Renal pelvis (tissue), 1 donor: ENCODE measurements at regions not wholly inside any gene's neighbourhood (a gene's known extent, or its start where the extent isn't known, plus 50 kb on each side); places are given as distances from the start of the nearest gene placed in this dataset.
"Not testable (repeated sequence)": the region's sequence is repeated elsewhere in the genome, so short reads cannot be mapped to it uniquely, and the experiment has no call there.

ENCODE experiments used
- DNase-seq: peaks from one replicate; pipeline ENCODE4 v3.0.0-alpha.2; 2013

- DNase-seq, result no peak
Observed at GRCh38 chrX:137882960-137883359, 317.0 kb downstream of the ZIC3 start.

DNA sequence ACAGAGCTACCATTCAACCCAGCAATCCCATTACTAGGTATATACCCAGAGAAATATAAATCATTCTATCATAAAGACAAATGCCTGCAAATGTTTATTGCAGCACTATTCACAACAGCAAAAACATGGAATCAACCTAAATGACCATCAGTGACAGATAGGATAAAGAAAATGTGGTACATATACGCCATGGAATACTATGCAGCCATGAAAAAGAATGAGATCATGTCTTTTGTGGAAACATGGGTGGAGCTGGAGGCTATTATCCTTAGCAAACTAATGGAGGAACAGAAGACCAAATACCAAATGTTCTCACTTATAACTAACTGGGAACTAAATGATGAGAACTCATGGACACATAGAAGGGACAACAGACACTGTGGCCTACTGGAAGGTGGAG, 318.9 kb downstream of the ZIC3 start:
- not testable (repeated sequence) for DNase-seq

DNA sequence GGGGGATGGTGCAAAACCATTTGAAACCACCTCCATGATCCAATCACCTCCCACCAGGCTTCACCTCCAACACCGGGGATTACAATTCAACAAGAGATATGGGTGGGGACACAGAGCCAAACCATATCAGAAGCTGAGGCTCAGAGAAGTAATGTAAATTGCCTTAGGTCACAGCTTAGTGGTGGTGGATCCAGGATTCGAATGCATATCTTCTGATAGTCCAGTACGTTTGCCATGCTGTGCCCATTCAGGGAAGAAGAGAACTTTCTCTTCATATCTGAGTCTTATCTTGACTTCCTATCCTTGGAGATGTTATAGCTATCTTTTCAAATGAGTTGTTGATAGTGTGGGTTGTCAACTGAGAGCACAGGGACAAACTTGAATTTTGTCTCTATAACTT, 325.5 kb downstream of the ZIC3 start:
- no peak for DNase-seq

DNA sequence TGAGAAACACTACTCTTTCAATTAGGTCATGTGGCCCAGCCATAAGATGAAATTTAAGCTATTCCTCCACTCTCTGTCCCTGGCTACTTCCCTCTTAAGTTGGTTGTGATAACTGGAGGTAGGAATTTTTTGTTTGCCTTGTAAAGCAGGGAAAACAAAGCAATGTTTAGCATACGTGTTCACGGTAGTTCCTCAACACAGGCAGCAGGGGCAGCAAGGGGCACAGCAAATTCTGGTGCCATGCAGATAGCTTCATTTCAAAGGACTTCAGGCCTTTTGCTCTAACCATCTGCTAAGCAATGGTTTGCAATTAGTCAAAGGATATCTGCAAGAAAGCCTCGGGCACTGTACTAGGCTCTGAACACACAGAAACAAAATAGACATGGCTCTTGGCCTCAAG, 330.2 kb downstream of the ZIC3 start:
- no peak for DNase-seq

DNA sequence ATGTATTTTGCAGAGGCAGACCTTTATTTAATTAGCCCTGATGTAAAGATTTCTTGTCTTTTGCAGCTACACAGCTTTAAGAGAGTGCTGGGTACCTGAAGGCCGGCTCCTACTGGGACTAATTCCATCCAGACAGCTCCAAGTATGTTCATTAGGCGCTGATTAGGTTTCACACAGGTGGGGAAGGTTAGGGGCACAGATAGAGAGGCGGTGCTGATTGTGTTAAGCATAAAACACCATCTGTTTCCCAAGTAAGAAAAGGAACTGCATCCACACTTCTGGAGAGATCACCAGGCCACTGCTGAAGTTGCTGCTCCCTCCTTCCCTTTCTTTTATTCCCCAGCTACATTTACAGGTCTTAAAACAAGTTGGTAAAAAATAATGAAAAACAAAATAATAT, 349.5 kb downstream of the ZIC3 start:
- no peak for DNase-seq

- no peak for DNase-seq
Observed at GRCh38 chrX:137916090-137916746, 350.3 kb downstream of the ZIC3 start.

DNA sequence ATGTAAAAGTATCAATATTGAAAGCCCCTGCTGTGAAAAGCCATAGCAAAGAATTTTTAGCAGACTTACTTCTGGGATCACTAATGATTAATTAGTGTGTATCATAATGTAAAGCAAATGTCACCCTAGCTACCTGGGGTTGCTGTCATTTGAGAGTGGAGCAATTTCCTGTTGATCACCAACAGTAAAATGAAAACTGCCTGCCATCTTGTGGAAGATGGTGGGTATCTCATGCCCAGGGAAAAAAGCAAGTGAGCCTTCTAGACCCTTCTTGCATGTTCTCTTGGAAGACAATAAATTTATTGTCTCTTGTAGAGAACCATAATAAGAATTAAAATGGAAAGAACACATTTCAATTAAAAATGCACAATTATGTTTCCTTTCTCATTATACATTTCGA, 360.2 kb downstream of the ZIC3 start:
- peak; percentile 1 for DNase-seq

DNA sequence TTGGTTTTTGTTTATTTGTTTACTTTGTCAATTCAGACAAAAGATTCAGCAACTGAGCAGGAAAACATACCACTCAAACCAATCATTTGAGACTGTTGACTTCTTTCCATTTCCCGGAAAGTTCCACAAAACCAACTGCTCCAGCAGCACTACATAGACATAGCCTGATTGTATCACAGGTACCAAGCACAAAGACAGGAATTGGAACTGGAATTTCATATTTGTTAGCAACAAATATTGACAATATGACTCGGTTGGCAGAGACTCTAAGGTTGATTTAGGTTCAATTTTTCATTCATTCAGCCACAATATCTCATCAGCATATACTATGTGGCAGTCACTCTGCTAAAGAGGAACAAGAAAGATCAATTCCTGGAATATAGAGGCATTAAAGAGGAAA, 364.0 kb downstream of the ZIC3 start:
- no peak for DNase-seq

- DNase-seq, result no peak
Observed at GRCh38 chrX:137930533-137930932, 364.6 kb downstream of the ZIC3 start.

- DNase-seq, result not testable (repeated sequence)
Observed at GRCh38 chrX:137934214-137934613, 368.3 kb downstream of the ZIC3 start.

DNA sequence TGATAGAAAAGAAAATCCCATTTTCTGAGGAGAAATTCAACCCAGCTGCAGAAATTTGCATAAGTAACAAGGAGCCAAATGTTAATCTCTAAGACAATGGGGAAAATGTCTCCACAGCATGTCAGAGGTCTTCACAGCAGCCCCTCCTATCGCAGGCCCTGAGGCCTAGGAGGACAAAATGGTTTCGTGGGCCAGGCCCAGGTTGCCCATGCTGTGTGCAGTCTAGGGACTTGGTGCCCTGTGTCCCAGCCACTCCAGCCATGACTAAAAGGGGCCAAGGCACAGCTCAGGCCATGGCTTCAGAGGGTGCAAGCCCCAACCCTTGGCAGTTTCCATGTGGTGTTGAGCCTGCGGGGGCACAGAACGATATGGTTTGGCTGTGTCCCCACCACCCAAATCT, 369.0 kb downstream of the ZIC3 start:
- DNase-seq, result not testable (repeated sequence)

DNA sequence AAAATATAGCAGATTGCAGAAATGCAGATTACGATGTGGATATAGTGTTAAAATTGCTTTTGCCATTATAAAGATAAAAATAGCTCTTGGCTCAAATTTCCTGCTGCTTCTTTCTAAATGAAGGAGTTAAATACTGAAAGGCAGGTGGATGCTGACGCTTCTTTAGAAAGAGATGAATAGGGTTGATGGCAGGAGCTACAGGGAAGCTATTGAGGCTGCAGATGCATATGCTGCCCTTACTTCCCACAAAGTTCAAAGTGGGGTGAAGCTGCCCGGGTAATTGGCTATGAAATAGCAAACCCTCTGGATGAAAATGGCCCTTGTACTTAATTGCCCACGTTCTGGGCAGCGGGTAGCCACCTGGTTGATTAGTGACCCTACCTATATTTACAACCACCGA, 379.5 kb downstream of the ZIC3 start:
- DNase-seq, result no peak

GRCh38 chrX:137969191-137969590, 403.3 kb downstream of the ZIC3 start:
- no peak for DNase-seq

DNA sequence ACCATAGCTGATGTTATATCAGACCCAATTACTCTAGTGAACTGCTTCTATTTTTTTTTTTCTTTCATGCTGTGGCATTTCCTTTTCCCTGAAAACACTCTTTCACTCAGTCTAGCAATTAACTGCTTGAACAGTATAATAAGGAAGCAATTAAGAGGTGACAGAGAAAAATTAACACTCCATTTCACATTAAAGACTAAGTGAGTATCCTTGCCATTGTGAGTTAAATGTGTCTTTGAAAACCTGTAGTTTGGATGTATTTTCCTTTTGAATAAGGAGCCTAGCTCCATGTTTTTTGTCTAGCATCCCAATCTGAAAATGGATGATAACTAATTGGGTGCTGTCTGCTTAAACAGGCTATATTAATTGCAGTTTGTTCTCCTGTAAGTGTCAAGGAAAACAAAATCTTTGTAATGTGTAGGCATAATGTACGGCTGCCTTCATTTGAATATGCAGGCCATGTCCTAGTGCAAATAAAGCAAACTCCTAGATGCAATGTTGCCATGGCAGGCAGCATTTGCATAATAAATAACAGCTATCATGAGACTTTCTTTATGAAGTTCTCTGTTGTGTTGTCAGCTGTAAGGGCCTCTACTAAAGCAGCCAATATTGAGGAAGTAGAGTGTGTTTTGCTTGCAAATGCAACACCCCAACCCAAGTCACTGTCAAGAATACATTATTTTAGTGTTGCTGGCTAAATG, 416.7 kb downstream of the ZIC3 start:
- no peak for DNase-seq

GRCh38 chrX:137988470-137988869, 422.5 kb downstream of the ZIC3 start:
- no peak for DNase-seq

- no peak for DNase-seq
Observed at GRCh38 chrX:137998619-137999018, 432.7 kb downstream of the ZIC3 start.

GRCh38 chrX:137999071-137999470, 433.1 kb downstream of the ZIC3 start:
- DNase-seq, result no peak

DNA sequence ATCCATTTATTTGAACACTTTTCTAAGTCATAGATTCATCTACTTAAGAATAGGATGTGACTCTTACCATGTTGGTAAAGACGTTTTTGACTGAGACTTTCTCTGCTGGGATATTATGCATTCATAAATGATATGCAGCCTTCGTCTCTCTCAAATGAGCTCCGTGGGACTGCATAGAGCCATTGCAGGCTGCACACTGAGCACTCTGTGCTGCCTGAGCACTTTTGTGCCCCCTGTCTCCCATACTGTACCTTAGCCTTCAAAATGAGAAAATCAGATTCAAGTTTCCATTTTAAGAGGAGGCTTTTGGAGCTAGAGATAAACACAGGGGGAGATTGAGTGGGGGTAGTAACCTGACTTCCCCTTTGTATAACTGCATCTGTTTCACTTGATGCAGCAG, 433.6 kb downstream of the ZIC3 start:
- no peak for DNase-seq

DNA sequence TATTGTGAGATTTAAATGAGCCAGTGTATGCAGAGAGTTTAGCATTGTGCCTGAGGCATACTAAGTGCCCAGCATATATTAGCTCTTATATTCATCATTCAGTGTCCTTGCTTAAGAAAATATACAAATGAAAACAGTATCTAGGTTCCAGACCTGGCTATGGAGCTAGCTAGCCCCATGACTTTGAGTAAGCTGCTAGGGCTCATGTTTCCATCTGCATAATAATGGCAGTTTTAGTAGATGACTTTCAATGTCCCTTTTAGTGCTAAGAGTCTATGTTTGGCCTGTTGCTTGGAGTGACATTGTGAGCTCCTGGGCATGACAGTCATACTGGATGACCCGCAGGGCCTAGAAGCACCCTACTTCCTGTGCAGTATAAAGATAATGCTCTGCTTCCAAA, 435.3 kb downstream of the ZIC3 start:
- DNase-seq, result no peak

GRCh38 chrX:138006180-138006579, 440.3 kb downstream of the ZIC3 start:
- DNase-seq, result no peak

DNA sequence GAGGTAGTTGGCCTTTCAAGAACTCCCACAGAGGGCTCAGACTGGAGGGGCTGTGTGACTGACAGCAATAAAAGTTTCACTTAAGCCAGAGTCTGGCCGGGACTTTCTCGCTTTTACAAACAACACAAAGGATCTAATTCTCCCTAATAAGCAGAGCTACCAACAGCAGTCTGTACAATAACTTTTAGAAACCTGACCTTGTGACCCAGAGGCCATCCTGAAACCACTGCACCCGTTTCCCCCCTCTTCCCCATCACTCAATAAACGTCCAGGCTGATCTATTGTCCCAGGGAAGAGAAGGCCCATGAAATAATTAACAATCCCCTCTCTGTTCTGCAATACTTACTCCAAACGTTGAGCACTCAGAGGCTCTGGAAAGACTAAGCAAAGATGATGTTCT, 442.4 kb downstream of the ZIC3 start:
- DNase-seq, result no peak

DNA sequence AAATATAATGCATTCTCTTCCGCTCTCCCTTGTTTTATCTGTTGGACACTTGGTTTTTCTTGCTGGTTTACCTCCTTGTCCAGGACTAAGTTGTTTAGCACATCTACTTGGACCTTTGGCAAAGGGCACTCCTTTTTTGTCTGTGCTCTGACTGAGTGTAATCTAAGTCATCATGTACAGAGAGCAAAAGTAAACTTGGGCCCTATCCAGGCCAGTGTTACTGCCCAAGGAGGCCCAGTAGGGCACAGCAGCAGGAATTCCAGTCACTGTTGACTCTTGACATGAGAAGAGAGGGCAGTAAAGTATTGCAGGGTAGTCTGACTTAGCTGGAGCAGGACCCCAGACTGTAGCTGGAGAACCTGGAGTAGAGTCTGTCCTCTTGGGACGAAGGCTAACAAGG, 445.5 kb downstream of the ZIC3 start:
- DNase-seq, result no peak

DNA sequence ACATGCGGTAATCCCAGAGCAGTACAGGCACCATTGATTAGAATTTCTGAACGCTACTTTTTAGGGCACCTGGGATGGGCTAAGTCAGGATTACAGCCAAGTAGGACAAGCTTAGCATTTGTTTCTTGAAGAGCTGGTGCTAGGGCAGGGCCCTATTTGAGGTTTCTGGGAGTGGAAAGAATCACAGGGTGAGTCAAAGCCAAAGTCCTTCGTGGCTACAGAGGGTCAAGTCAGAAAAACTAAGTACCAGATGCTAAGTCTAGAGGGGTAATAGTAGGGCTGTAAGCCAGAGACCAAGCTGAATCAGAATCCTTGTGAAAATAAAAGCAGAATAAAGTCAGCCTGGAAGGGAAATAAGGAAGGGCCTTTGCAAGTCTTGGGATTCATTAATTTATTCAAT, 448.6 kb downstream of the ZIC3 start:
- no peak for DNase-seq
